ENCODE measurements at regions not wholly inside any gene's neighbourhood (a gene's known extent, or its start where the extent isn't known, plus 50 kb on each side); places are given as distances from the start of the nearest gene placed in this dataset.
"Not testable (repeated sequence)": the region's sequence is repeated elsewhere in the genome, so short reads cannot be mapped to it uniquely, and the experiment has no call there.

- DNase-seq = peak in 1 of 2 donors; percentile 24
These were observed 130.0 kb upstream of the SGK1 start for GRCh38 chr6:134447883-134448387.

- no peak for DNase-seq
These were observed 129.5 kb upstream of the SGK1 start for GRCh38 chr6:134447423-134447822.

DNA sequence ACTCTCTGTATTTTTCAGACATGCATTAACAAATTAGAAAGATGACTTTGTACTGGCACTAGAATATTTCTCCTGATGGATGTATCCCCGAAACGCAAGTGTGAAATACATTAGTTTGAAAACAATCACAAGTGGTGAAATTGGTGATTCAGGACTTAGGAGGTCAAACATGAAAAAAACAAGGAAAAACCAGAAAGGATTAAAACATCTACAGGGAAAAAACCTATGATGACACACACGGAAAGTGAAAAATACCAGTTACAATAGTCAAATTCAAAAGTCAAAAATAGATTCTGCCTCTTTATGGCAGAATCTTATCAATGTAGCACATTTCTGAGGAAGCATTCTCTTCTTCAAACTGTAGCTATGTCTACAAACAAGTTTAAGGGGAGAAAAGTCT is 129.0 kb upstream of the SGK1 start:
- DNase-seq = no peak

- no peak for DNase-seq
These were observed 128.4 kb upstream of the SGK1 start for GRCh38 chr6:134446218-134446848.

DNA sequence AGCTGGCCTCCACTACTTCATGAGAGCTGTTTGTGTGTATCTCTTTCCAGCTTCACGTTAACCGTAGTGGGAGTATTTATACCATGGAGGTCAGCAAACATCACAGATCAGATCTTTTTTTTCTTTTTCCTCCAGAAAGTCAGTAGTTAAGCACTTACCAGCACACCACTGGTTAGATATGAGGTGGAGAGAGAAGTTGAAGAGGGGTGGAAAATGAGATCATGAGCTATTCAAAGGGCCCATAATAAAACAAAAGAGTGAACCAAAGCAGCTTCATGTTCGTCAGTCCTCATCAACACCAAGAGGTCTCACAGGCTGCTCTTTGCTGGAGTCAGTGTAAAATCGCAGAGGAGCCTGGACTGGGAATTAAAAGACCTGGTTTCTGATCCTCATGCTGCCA is 125.1 kb upstream of the SGK1 start:
- no peak for DNase-seq

DNA sequence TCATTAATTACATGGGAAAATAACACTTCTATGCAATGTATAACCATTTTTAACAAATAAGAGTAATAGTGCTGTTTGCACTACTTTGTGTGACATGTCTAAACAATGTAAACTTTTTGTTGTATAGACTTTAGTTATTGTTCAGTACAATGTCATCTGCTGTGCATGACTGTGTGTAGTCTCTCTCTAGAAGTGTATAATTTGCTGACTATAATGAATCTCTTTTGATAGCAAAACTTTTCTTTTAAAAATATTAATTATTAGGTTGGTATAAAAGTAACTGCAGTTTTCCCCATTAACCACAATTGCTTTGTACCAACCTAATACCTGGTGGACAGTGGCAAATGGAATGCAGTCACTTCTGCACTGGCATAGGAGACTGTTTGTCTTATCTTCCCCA is 124.2 kb upstream of the SGK1 start:
- no peak for DNase-seq

DNA sequence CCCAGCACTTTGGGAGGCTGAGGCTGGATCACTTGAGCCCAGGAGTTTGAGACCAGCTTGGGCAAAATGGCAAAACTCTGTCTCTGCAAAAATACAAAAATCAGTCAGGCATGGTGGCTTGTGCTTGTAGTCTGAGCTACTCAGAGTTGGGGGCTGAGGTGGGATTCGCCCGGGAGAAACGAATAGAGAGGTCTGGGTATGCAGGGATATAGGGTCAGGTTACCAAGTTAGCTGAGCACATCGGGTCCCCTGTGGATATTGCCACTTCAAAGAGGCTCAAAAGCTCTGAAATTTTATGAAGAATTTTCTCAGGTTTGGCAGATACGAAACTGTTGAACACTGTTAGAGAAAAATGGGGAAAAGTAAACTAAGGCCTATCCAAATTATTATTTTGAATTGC is 120.9 kb upstream of the SGK1 start:
- DNase-seq = no peak

DNA sequence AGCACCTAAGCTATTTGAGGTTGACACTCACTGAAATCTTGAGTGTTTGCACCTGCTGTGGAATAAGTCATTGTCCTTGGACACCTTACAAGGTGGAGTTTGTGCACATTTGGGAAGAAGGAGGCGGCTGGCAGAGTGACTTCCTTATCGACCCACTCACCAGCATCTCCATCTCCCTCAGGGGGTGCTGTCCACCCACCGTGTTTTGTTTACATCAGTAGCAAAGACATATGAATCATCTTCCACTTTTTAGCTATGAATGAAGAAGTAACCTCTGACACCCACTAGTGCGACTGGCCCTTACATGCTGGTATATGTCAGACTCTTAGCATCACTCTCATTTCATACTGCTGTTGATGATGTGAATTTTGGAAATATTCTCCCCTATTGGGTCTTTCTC is 119.5 kb upstream of the SGK1 start:
- peak; percentile 22 to 70 for DNase-seq

GRCh38 chr6:134436950-134437349 is 119.0 kb upstream of the SGK1 start:
- DNase-seq = peak in 1 of 2 donors; percentile 23

DNA sequence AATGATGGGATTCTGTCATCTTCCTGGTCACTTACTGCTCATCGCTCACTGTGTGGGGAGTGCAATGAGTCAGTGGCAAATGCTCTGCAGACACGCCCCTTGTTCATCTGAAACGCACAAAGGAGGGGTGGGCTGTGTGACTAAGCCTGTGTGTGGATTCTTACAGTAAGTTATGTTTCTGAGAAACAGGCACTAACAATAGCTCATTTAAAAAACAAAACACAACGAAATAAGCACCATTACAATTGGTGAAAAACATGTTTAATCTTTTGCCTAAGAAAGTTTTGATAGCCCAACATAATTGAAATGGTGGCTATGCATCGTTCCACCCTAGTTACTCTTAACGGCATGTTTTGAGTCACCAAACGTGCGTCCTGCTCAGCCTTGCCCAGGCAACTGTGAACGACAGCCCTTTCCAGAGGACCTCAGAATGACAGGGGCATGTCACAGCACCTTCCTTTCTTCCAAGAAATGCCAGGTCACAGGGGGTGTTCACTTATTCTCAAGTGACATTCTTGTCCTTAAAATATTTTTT is 118.4 kb upstream of the SGK1 start:
- DNase-seq = peak; percentile 59 to 81

DNA sequence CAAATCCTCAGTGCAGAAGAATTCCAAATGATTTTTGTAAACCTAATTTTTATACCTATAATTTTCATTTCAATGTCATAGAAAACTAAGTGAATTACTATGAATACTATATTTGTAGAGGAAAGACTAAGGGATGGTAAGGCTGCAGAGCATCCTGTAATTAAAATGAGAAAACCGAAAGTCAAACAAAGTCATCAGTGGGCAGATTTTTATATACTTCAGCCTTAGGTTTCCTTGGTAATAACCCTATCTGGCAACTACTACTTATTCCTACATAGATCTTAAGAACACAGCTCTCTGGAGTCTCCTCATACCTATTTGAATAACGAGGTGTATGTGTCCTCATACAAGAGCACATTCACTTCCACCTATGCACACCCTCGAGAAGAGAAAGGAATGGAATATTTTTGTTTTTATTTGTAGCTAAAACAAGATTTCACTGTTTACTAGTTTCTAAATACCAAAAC is 117.9 kb upstream of the SGK1 start:
- DNase-seq = peak in 1 of 2 donors; percentile 8

DNA sequence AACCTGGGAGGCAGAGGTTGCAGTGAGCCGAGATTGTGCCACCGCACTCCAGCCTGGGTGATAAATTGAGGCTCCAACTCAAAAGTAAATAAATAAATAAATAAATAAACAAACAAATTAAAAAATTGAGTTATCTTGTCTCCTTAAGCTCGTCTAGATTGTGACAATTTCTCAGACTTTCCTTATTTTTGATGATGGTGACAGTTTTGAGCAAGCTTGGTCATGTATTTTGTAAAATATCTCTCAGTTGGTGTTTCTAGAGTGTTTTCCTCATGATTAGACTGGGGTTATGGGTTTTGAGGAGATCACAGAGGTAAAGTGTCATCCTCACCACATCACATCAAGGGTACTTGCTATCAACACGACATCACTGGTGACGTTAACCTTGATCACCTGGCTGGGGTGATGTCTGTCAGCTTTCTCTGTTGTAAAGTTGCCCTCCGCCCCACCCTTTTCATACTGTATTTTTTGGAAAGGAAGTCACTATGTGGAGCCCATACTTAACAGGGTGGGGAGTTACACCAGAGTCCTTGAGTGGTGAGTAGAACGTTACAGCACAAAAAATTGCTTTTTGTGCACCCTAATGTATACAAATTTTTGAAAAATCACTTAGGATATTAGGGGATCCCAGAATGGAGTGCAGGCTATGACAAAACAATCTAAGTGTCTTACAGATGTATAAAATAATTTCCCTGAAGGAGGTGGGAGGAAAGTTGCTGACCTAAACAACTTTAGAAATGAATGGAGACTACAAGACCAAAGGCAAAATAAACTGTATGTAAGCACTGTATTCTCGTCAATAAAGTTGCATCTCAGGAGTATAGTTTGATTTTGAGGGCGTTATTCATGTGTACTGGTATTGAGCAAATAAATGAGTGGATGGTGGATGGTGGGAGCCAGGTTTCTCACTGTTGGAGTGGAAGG is 116.4 kb upstream of the SGK1 start:
- DNase-seq = no peak

GRCh38 chr6:134432036-134432435 is 114.1 kb upstream of the SGK1 start:
- no peak for DNase-seq

DNA sequence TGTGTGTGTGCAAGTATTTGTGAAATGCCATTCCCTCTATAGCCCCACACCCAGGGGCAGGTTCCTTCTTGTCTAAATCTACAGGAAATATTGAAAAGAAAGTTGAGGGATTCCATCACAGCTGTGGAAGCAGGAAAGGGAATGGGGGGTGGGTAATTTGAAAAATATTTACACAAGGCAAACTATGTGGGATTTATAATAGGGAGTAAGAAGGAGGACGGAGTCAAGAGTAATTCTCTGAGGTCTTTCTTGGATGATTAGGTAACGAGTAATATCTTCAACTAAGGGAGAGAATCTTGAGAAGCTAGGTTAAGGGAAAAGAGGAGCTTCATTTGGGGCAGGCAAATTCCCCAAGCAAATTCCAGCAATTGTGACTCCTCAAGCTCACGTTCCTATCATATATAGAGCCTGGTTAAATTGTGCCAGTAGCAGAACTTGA is 113.5 kb upstream of the SGK1 start:
- DNase-seq = no peak

DNA sequence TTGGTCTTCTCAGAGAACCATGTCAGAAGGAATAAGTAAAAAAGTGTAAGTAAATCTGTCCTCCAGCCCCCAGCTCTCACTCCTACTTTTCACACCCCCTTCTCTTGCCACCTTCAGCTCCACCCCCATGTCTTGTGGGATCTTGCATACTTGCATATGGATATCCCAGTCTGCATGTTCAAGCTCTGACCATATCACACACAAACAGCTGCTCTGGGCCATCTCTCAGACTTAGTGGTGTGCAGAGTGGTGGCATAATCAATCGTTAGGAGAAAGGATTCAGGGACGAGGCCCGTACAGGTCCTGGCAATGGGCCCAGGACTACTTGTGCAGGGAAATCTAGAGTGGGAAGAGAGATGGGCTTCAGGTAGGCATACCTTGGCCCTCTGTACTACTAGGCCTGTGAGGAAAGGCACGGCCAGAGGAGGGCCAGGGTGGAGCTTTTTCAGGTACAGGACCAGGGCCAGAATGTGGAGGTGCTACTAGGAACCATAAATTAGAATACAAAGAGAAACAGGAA is 112.0 kb upstream of the SGK1 start:
- DNase-seq = no peak

DNA sequence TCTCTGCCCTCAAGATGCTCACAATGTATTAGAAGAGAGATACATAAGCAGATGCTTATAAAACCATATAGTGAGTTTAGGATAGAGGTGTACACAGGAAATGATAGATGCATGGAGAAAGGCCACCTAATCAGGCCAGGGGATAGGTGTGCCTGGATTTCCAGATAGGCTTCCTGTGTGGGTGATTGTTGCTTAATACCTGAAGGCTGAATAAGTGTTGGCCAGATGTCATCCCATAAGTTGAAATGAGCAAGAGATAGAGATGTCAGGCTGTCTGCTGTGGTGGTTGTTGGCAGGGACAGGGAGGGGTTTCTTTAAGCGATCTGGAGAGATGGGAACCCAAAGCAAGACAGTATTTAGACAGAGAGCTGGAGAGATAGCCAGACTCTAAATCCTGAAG is 109.8 kb upstream of the SGK1 start:
- DNase-seq = no peak

GRCh38 chr6:134426623-134427022 is 108.7 kb upstream of the SGK1 start:
- no peak for DNase-seq

DNA sequence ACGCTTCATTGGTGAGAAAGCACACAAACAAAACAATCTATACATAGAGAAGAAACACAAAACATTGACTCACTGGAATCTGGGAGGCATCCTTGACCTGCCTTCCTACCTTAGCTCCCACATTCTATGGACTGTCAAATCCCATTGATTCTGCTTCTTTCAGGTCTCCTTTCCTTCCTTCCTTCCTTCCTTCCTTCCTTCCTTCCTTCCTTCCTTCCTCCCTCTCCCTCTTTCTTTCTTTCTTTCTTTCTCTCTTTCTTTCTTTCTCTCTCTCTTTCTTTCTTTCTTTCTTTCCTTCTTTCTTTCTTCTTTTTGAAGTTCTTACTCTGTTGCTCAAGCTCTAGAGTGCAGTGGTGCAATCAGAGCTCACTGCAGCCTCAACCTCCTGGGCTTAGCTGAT is 108.0 kb upstream of the SGK1 start:
- DNase-seq = not testable (repeated sequence)

- DNase-seq = no peak
These were observed 107.6 kb upstream of the SGK1 start for GRCh38 chr6:134425513-134425912.

GRCh38 chr6:134424798-134425170 is 106.9 kb upstream of the SGK1 start:
- DNase-seq = no peak

DNA sequence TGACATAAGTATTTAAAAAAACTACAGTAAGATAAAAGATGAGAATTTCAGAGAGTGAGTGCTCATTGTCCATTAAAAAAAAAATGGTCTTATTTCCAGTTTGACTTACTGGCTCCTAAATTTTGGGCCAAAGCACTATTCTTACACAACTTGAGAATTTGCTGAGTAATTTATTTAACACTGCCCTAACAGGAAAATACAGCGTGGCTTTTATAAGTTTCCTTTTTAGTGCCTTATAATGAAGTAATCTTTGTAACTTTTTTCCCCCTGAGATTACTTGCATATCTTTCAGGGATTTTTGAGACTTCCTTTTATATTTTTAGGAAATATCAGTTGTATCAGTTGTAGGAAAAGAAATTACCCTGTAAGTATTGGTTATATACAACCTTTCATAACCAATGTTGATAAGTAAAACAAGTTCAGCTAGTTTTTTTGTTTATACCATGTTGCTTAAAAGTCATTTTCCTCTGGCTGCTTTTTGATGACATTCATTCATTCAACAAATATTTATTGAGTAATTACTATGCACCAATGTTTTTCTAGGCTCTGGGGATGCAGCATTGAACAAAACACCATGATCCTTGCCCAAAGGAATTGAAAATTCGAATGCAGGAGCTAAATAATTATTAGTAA is 106.4 kb upstream of the SGK1 start:
- no peak for DNase-seq

DNA sequence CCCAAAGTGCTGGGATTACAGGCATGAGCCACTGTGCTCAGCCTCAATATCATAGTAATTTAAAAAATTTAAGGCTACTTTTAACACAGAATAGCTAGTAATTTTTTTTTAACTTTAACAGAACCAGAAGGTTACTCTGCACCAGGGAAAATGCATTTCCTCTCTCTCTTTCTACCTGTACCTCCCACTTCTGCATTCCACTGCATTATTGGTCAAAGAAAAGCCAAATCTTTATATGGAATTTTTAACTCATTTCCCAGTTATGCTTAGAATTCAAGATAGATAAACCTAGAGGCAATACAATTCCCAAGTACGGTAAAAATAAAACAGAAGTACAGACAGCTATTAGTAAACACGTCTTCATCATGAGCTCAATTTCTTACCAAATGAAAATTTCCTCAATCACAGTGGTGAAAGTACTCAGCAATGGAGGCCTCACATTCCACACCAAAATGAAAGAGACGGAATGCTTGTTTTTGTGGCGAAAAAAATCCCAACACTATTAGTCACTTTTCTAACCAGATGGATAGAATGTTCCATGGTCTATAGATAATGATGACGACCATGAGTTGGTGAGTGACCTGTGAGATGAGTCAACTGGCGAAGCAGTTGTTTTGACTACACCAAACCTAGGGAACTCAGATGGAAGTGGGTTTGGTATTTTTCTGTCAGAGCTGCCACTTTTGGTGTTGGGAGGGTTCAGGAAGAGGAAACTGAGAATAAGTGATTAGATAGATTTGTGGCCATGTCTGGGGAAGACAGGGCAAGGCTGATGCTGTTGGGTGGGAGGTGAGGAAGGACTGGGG is 104.7 kb upstream of the SGK1 start:
- peak in 1 of 2 donors; percentile 6 for DNase-seq
